HCT116 (cell line): ENCODE measurements at regions not wholly inside any gene's neighbourhood (a gene's known extent, or its start where the extent isn't known, plus 50 kb on each side); places are given as distances from the start of the nearest gene placed in this dataset.

ENCODE experiments used
- ATAC-seq: fragments of 200-7000 bp; cut with Tn5 transposase; 2 replicates; pipeline ENCODE4 v1.9.1; 2020; ENCODE audit warnings: mild to moderate bottlenecking, moderate library complexity
- BruUV-seq: library from RNA; stranded (reverse); fragments of 400-500 nt; replicated peaks from 2 replicates; lab custom pipeline; 2021; lab: Mats Ljungman, UMichigan
- CTCF ChIA-PET: fragments of 300-600 bp; sonication (Branson Sonifier 250); formaldehyde crosslinking; loops from one replicate; lab custom pipeline; 2021; ENCODE audit warnings: antibody characterized with exemption; lab: Charles Lee
- POLR2A ChIA-PET: fragments of 300-600, 350-600 bp; sonication (Branson Sonifier 250); formaldehyde crosslinking; loops from one replicate; lab custom pipeline; 2021; ENCODE audit warnings: antibody characterized with exemption; lab: Charles Lee
- RAD21 ChIA-PET, 2 experiments: fragments of 300-600 bp; sonication (Branson Sonifier 250); formaldehyde crosslinking; loops; one replicate each; lab custom pipeline; 2023; ENCODE audit warnings: low total read pairs in 2 of 2; ENCODE audit not compliant: uncharacterized antibody in 2 of 2, unreplicated experiment in 2 of 2, low non-redundant PET in 1 of 2; lab: Charles Lee
- DNase-seq: peaks from one replicate; pipeline ENCODE4 v3.0.0-alpha.2; 2010; ENCODE audit warnings: low read depth, low spot score
- H2AFZ ChIP-seq: fragments of 200-600 bp; shearing (Covaris generic), sonication (generic); 2 replicates; pipeline ENCODE4 v1.6.1; 2017; ENCODE audit warnings: low read depth, mixed run types, mixed read lengths, antibody characterized with exemption, low read length; ENCODE audit not compliant: poor library complexity, severe bottlenecking
- H3K27ac ChIP-seq: 2 replicates; pipeline ENCODE4 v1.5.1; 2012; ENCODE audit warnings: low read depth, low read length
- H3K27me3 ChIP-seq: fragments of 200-600 bp; sonication (generic); 2 replicates; pipeline ENCODE4 v1.6.1; 2016; ENCODE audit warnings: mixed run types, low read length, mixed read lengths; ENCODE audit not compliant: insufficient read depth
- H3K36me3 ChIP-seq, 2 experiments: fragments of 200-500 bp in 1 of 2; fragments of 200-600 bp in 1 of 2; sonication (Bioruptor generic) in 1 of 2; sonication (generic) in 1 of 2; 2 replicates each; pipeline versions ENCODE4 v1.5.1 to v1.6.1; 2014 to 2016; ENCODE audit warnings: low read length in 2 of 2, inconsistent platforms in 1 of 2, mixed read lengths in 1 of 2, mixed run types in 1 of 2; ENCODE audit not compliant: insufficient read depth in 2 of 2, control insufficient read depth in 1 of 2
- H3K4me1 ChIP-seq, 2 experiments: fragments of 200-600 bp in 1 of 2; sonication (generic) in 1 of 2; 2 replicates each; pipeline versions ENCODE4 v1.5.1 to v1.6.1; 2012 to 2017; ENCODE audit warnings: low read length in 2 of 2, inconsistent platforms in 1 of 2, mild to moderate bottlenecking in 1 of 2, mixed read lengths in 1 of 2, mixed run types in 1 of 2, moderate library complexity in 1 of 2; ENCODE audit not compliant: insufficient read depth in 2 of 2, control insufficient read depth in 1 of 2
- H3K4me2 ChIP-seq: fragments of 200-600 bp; sonication (generic); 2 replicates; pipeline ENCODE4 v1.6.1; 2017; ENCODE audit warnings: mixed run types, low read length, mixed read lengths
- H3K4me3 ChIP-seq, 2 experiments: fragments of 200-600 bp in 1 of 2; sonication (generic) in 1 of 2; replicated peaks in 1 of 2; 2 replicates each; pipeline ENCODE4 v1.5.1; 2011 to 2016; ENCODE audit warnings: low read length in 2 of 2, control low read depth in 1 of 2, low read depth in 1 of 2, mild to moderate bottlenecking in 1 of 2, mixed read lengths in 1 of 2, mixed run types in 1 of 2
- H3K79me2 ChIP-seq: fragments of 200-600 bp; sonication (generic); 2 replicates; pipeline ENCODE4 v1.6.1; 2017; ENCODE audit warnings: mild to moderate bottlenecking, mixed run types, low read length, moderate library complexity, mixed read lengths; ENCODE audit not compliant: insufficient read depth
- H3K9ac ChIP-seq: fragments of 200-600 bp; sonication (generic); 2 replicates; pipeline ENCODE4 v1.6.1; 2016; ENCODE audit warnings: low read length, mixed read lengths
- H3K9me2 ChIP-seq: fragments of 200-600 bp; sonication (generic), shearing (Covaris generic); 2 replicates; pipeline ENCODE4 v1.6.1; 2017; ENCODE audit warnings: mixed run types, mild to moderate bottlenecking, moderate library complexity; ENCODE audit not compliant: insufficient read depth
- H3K9me3 ChIP-seq, 2 experiments: fragments of 200-500 bp in 1 of 2; fragments of 200-600 bp in 1 of 2; sonication (Bioruptor generic) in 1 of 2; sonication (generic) in 1 of 2; 2 replicates each; pipeline ENCODE4 v1.6.1; 2014 to 2017; ENCODE audit warnings: low read length in 2 of 2, mixed read lengths in 2 of 2, inconsistent platforms in 1 of 2, low read depth in 1 of 2, mild to moderate bottlenecking in 1 of 2, mixed run types in 1 of 2, moderate library complexity in 1 of 2; ENCODE audit not compliant: control insufficient read depth in 1 of 2, insufficient read depth in 1 of 2
- H4K20me1 ChIP-seq: fragments of 200-600 bp; sonication (generic), shearing (Covaris generic); 2 replicates; pipeline ENCODE4 v1.6.1; 2017; ENCODE audit warnings: mixed run types, mild to moderate bottlenecking, moderate library complexity; ENCODE audit not compliant: insufficient read depth
- ATF3 ChIP-seq: IDR thresholded peaks from 2 replicates; pipeline ENCODE4 v1.6.1; 2012
- CEBPB ChIP-seq: IDR thresholded peaks from 2 replicates; pipeline ENCODE4 v1.6.1; 2012; ENCODE audit warnings: low read depth
- EGR1 ChIP-seq: IDR thresholded peaks from 2 replicates; pipeline ENCODE4 v1.6.1; 2012; ENCODE audit warnings: low read depth
- ELF1 ChIP-seq: IDR thresholded peaks from 2 replicates; pipeline ENCODE4 v1.6.1; 2012; ENCODE audit warnings: low read depth, borderline replicate concordance
- EZH2 ChIP-seq: fragments of 200-600 bp; sonication (generic); IDR thresholded peaks from 2 replicates; pipeline ENCODE4 v1.6.1; 2017; ENCODE audit warnings: antibody characterized with exemption, mixed run types
- FOSL1 ChIP-seq: IDR thresholded peaks from 2 replicates; pipeline ENCODE4 v1.6.1; 2012; ENCODE audit warnings: low read depth
- JUND ChIP-seq: IDR thresholded peaks from 2 replicates; pipeline ENCODE4 v1.6.1; 2012
- POLR2AphosphoS5 ChIP-seq: IDR thresholded peaks from 2 replicates; pipeline ENCODE4 v1.6.1; 2011; ENCODE audit warnings: mild to moderate bottlenecking, low read depth, low read length, moderate library complexity
- RAD21 ChIP-seq: IDR thresholded peaks from 2 replicates; pipeline ENCODE4 v1.6.1; 2012; ENCODE audit warnings: low read depth, mild to moderate bottlenecking
- SIN3A ChIP-seq: IDR thresholded peaks from 2 replicates; pipeline ENCODE4 v1.6.1; 2012; ENCODE audit warnings: low read depth
- SP1 ChIP-seq: IDR thresholded peaks from 2 replicates; pipeline ENCODE4 v1.6.1; 2012; ENCODE audit warnings: low read depth
- SRF ChIP-seq: IDR thresholded peaks from 2 replicates; pipeline ENCODE4 v1.6.1; 2012; ENCODE audit warnings: low read depth
- TCF7L2 ChIP-seq: IDR thresholded peaks from 2 replicates; pipeline ENCODE4 v1.7.0; 2011; ENCODE audit warnings: borderline replicate concordance, inconsistent platforms; ENCODE audit not compliant: insufficient read depth, insufficient read length; ENCODE audit errors: extremely low read depth
- YY1 ChIP-seq: IDR thresholded peaks from 2 replicates; pipeline ENCODE4 v1.6.1; 2011; ENCODE audit warnings: low read length, low read depth, moderate library complexity, mild to moderate bottlenecking; ENCODE audit not compliant: insufficient replicate concordance; ENCODE audit errors: extremely low read depth
- ZBTB33 ChIP-seq: IDR thresholded peaks from 2 replicates; pipeline ENCODE4 v1.6.1; 2011; ENCODE audit warnings: mild to moderate bottlenecking, low read length, moderate library complexity; ENCODE audit not compliant: insufficient replicate concordance; ENCODE audit errors: extremely low read depth
- ZFX ChIP-seq: fragments of 450-650 bp; IDR thresholded peaks from 2 replicates; pipeline ENCODE4 v1.6.1; 2017
- ZNF274 ChIP-seq: fragments of 200-500 bp; sonication (Bioruptor generic); IDR thresholded peaks from 2 replicates; pipeline ENCODE4 v1.6.1; 2014; ENCODE audit warnings: mild to moderate bottlenecking, low read depth, low read length, inconsistent platforms
- intact Hi-C: fragments of 100-400 bp; cut with micrococcal nuclease; formaldehyde crosslinking; loops from 2 replicates; pipeline ENCODE4 v1.10.0; 2022
- TF ChIP-seq, protein P1 (sequence below): IDR thresholded peaks from 2 replicates; pipeline ENCODE4 v1.6.1; 2012; ENCODE audit warnings: low read depth
- TF ChIP-seq, protein P2 (sequence below), 3 experiments: fragments of 200-600 bp in 1 of 3; sonication (generic) in 1 of 3; IDR thresholded peaks in 2 of 3; conservative IDR thresholded peaks in 1 of 3; 2 replicates each; pipeline ENCODE4 v1.5.1; 2012 to 2017; ENCODE audit warnings: low read depth in 2 of 3, low read length in 2 of 3, antibody characterized with exemption in 1 of 3, borderline replicate concordance in 1 of 3, control low read depth in 1 of 3, mild to moderate bottlenecking in 1 of 3, mixed read lengths in 1 of 3, mixed run types in 1 of 3, moderate library complexity in 1 of 3; ENCODE audit not compliant: insufficient read depth in 1 of 3

- peaks cover 0 to 3% of the 10 kb centered on the region in 2 experiments; a peak in 1 of 4 replicates for H3K9me3 ChIP-seq
- POLR2A ChIA-PET = no interaction called here
- H3K9me2 ChIP-seq = no peaks in the 10 kb centered on the region
- no TSS peak for BruUV-seq
- intact Hi-C loops = no loop called here
- no peaks in the 10 kb centered on the region for H4K20me1 ChIP-seq
- H3K4me2 ChIP-seq = no peak overlapping the region
- no peak overlapping the region for H3K9ac ChIP-seq
- no peak overlapping the region for H2AFZ ChIP-seq
- TF ChIP-seq TCF7L2 (no peak), SRF (no peak), ZFX (no peak), ELF1 (no peak), SIN3A (no peak), EGR1 (no peak), EZH2 (no peak), RAD21 (no peak), FOSL1 (no peak), SP1 (no peak), YY1 (no peak), ZNF274 (no peak), JUND (no peak), ATF3 (no peak), ZBTB33 (no peak), POLR2AphosphoS5 (no peak), CEBPB (no peak)
- TF ChIP-seq, protein P1, sequence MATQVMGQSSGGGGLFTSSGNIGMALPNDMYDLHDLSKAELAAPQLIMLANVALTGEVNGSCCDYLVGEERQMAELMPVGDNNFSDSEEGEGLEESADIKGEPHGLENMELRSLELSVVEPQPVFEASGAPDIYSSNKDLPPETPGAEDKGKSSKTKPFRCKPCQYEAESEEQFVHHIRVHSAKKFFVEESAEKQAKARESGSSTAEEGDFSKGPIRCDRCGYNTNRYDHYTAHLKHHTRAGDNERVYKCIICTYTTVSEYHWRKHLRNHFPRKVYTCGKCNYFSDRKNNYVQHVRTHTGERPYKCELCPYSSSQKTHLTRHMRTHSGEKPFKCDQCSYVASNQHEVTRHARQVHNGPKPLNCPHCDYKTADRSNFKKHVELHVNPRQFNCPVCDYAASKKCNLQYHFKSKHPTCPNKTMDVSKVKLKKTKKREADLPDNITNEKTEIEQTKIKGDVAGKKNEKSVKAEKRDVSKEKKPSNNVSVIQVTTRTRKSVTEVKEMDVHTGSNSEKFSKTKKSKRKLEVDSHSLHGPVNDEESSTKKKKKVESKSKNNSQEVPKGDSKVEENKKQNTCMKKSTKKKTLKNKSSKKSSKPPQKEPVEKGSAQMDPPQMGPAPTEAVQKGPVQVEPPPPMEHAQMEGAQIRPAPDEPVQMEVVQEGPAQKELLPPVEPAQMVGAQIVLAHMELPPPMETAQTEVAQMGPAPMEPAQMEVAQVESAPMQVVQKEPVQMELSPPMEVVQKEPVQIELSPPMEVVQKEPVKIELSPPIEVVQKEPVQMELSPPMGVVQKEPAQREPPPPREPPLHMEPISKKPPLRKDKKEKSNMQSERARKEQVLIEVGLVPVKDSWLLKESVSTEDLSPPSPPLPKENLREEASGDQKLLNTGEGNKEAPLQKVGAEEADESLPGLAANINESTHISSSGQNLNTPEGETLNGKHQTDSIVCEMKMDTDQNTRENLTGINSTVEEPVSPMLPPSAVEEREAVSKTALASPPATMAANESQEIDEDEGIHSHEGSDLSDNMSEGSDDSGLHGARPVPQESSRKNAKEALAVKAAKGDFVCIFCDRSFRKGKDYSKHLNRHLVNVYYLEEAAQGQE = no peak
- TF ChIP-seq, protein P2, sequence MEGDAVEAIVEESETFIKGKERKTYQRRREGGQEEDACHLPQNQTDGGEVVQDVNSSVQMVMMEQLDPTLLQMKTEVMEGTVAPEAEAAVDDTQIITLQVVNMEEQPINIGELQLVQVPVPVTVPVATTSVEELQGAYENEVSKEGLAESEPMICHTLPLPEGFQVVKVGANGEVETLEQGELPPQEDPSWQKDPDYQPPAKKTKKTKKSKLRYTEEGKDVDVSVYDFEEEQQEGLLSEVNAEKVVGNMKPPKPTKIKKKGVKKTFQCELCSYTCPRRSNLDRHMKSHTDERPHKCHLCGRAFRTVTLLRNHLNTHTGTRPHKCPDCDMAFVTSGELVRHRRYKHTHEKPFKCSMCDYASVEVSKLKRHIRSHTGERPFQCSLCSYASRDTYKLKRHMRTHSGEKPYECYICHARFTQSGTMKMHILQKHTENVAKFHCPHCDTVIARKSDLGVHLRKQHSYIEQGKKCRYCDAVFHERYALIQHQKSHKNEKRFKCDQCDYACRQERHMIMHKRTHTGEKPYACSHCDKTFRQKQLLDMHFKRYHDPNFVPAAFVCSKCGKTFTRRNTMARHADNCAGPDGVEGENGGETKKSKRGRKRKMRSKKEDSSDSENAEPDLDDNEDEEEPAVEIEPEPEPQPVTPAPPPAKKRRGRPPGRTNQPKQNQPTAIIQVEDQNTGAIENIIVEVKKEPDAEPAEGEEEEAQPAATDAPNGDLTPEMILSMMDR (IDR thresholded peaks at IDR 0.05 in 2 of 3, conservative IDR thresholded peaks at IDR 0.05 in 1 of 3; ENCODE audit: borderline replicate concordance in 1 of 3, insufficient read depth in 1 of 3, low read depth in 2 of 3, low read length in 2 of 3) = no peak
- RAD21 ChIA-PET = no interaction called here
- H3K79me2 ChIP-seq = no peaks in the 10 kb centered on the region
- H3K4me1 ChIP-seq = no peaks in the 10 kb centered on the region
- H3K27ac ChIP-seq = no peak overlapping the region
- no peak for ATAC-seq
- CTCF ChIA-PET = no interaction called here
- no peaks in the 10 kb centered on the region for H3K27me3 ChIP-seq
- no peak for DNase-seq
- no peak overlapping the region for H3K4me3 ChIP-seq
- no peaks in the 10 kb centered on the region for H3K36me3 ChIP-seq
Observed at GRCh38 chr1:81671038-81671437, 129.7 kb upstream of the ADGRL2 start.
